Epithelial cell of esophagus (primary cell): ENCODE measurements at regions not wholly inside any gene's neighbourhood (a gene's known extent, or its start where the extent isn't known, plus 50 kb on each side); places are given as distances from the start of the nearest gene placed in this dataset.

Experiments
- DNase-seq: peaks from one replicate; pipeline ENCODE4 v3.0.0; 2010; ENCODE audit warnings: low read depth
- H3K4me3 ChIP-seq: 2 replicates; pipeline ENCODE4 v1.5.1; 2011; ENCODE audit warnings: mild to moderate bottlenecking, low read length, control low read depth
- CTCF ChIP-seq: IDR thresholded peaks from 2 replicates; pipeline ENCODE4 v1.5.1; 2011; ENCODE audit warnings: low read depth, mild to moderate bottlenecking, low read length, control low read depth, inconsistent platforms; ENCODE audit not compliant: insufficient read depth; ENCODE audit errors: missing control alignments

- TF ChIP-seq CTCF = no peak
- no peak for DNase-seq
- no peak overlapping the region for H3K4me3 ChIP-seq
These were observed 58.7 kb upstream of the CCND2 start for GRCh38 chr12:4214877-4215228.

GRCh38 chr12:4213471-4213870 is 60.1 kb upstream of the CCND2 start:
- no peak for DNase-seq
- TF ChIP-seq CTCF = no peak
- no peak overlapping the region for H3K4me3 ChIP-seq

GRCh38 chr12:4212845-4213244 is 60.7 kb upstream of the CCND2 start:
- no peak for DNase-seq
- H3K4me3 ChIP-seq = no peak overlapping the region
- no peak for TF ChIP-seq CTCF

GRCh38 chr12:4211372-4211771 is 62.2 kb upstream of the CCND2 start:
- no peak overlapping the region for H3K4me3 ChIP-seq
- no peak for TF ChIP-seq CTCF
- peak; percentile 36 for DNase-seq

GRCh38 chr12:4210183-4210582 is 63.4 kb upstream of the CCND2 start:
- TF ChIP-seq CTCF = no peak
- no peak overlapping the region for H3K4me3 ChIP-seq
- no peak for DNase-seq

GRCh38 chr12:4206470-4206869 is 67.1 kb upstream of the CCND2 start:
- no peak overlapping the region for H3K4me3 ChIP-seq
- no peak for DNase-seq
- no peak for TF ChIP-seq CTCF

- DNase-seq = no peak
- TF ChIP-seq CTCF = no peak
- H3K4me3 ChIP-seq = no peak overlapping the region
These were observed 69.7 kb upstream of the CCND2 start for GRCh38 chr12:4203772-4204376.
